Activated T-cell treated with anti-CD3 and anti-CD28 coated beads, Interleukin-2, amount 50 U/mL, for 72 hours (primary cell): ENCODE measurements at regions not wholly inside any gene's neighbourhood (a gene's known extent, or its start where the extent isn't known, plus 50 kb on each side); places are given as distances from the start of the nearest gene placed in this dataset.

Experiments used
- ATAC-seq, 2 donors: fragments of 150-1000 bp; cut with Tn5 transposase; replicated peaks in 1 of 2; 2 replicates each; pipeline ENCODE4 v1.10.0; 2021; ENCODE audit warnings: moderate library complexity in 2 of 2, mild to moderate bottlenecking in 1 of 2
- DNase-seq, 2 donors: peaks; one replicate each; pipeline ENCODE4 v3.0.0; 2021 to 2022; ENCODE audit warnings: mixed read lengths in 1 of 2
- H3K27ac Mint-ChIP-seq: one replicate; pipeline ENCODE4 v1.8.0; 2022; ENCODE audit warnings: mild to moderate bottlenecking, moderate library complexity, mixed read lengths
- H3K27me3 Mint-ChIP-seq: one replicate; pipeline ENCODE4 v1.8.0; 2022; ENCODE audit warnings: low read depth, mixed read lengths
- H3K36me3 Mint-ChIP-seq, 2 donors: one replicate each; pipeline ENCODE4 v1.8.0; 2022; ENCODE audit warnings: mixed read lengths in 2 of 2, mild to moderate bottlenecking in 1 of 2; ENCODE audit not compliant: insufficient read depth in 2 of 2
- H3K4me1 Mint-ChIP-seq: one replicate; pipeline ENCODE4 v1.8.0; 2022; ENCODE audit warnings: low read depth, mixed read lengths
- H3K4me3 Mint-ChIP-seq, 2 donors: one replicate each; pipeline ENCODE4 v1.8.0; 2022; ENCODE audit warnings: mild to moderate bottlenecking in 2 of 2, mixed read lengths in 2 of 2, moderate library complexity in 2 of 2
- H3K9me3 Mint-ChIP-seq, 2 donors: one replicate each; pipeline ENCODE4 v1.8.0; 2022; ENCODE audit warnings: mixed read lengths in 2 of 2

GRCh38 chr7:46009211-46009610 lies 88.1 kb upstream of the IGFBP3 start:
- Mint-ChIP-seq H3K4me3 (no peak overlapping the region), H3K36me3 (no peaks in the 10 kb centered on the region), H3K4me1 (no peaks in the 10 kb centered on the region), H3K9me3 (peaks cover 1 to 2% of the 10 kb centered on the region in 2 donors), H3K27ac (no peak overlapping the region), H3K27me3 (no peaks in the 10 kb centered on the region)
- DNase-seq (no peak), ATAC-seq (no peak)

GRCh38 chr7:46007990-46008643 lies 87.0 kb upstream of the IGFBP3 start:
- peaks cover 5 to 6% of the 10 kb centered on the region in 2 donors for H3K9me3 Mint-ChIP-seq
- ATAC-seq, result no peak
- H3K27ac Mint-ChIP-seq, result no peak overlapping the region
- no peaks in the 10 kb centered on the region for H3K36me3 Mint-ChIP-seq
- H3K27me3 Mint-ChIP-seq, result no peaks in the 10 kb centered on the region
- no peaks in the 10 kb centered on the region for H3K4me1 Mint-ChIP-seq
- H3K4me3 Mint-ChIP-seq, result no peak overlapping the region
- no peak for DNase-seq

GRCh38 chr7:46007194-46007593 lies 86.1 kb upstream of the IGFBP3 start:
- H3K4me1 Mint-ChIP-seq, result no peaks in the 10 kb centered on the region
- H3K4me3 Mint-ChIP-seq, result no peak overlapping the region
- H3K9me3 Mint-ChIP-seq, result peaks cover 5 to 6% of the 10 kb centered on the region in 2 donors
- H3K27me3 Mint-ChIP-seq, result no peaks in the 10 kb centered on the region
- no peak for ATAC-seq
- H3K36me3 Mint-ChIP-seq, result no peaks in the 10 kb centered on the region
- DNase-seq, result no peak
- no peak overlapping the region for H3K27ac Mint-ChIP-seq

- Mint-ChIP-seq H3K27me3 (no peaks in the 10 kb centered on the region), H3K36me3 (no peaks in the 10 kb centered on the region), H3K9me3 (peaks cover 5 to 6% of the 10 kb centered on the region in 2 donors), H3K4me1 (no peaks in the 10 kb centered on the region), H3K27ac (no peak overlapping the region), H3K4me3 (no peak overlapping the region)
- DNase-seq (no peak), ATAC-seq (no peak)
Observed at GRCh38 chr7:46006723-46007122, 85.7 kb upstream of the IGFBP3 start.

- Mint-ChIP-seq H3K27me3 (no peaks in the 10 kb centered on the region), H3K27ac (no peak overlapping the region), H3K4me3 (no peak overlapping the region), H3K9me3 (peaks cover 5 to 6% of the 10 kb centered on the region in 2 donors), H3K36me3 (no peaks in the 10 kb centered on the region), H3K4me1 (no peaks in the 10 kb centered on the region)
- ATAC-seq (no peak), DNase-seq (no peak)
Observed at GRCh38 chr7:46006212-46006611, 85.1 kb upstream of the IGFBP3 start.

- DNase-seq (no peak), ATAC-seq (no peak)
- Mint-ChIP-seq H3K27ac (no peak overlapping the region), H3K9me3 (peaks cover 6 to 9% of the 10 kb centered on the region in 2 donors), H3K4me1 (no peaks in the 10 kb centered on the region), H3K36me3 (no peaks in the 10 kb centered on the region), H3K27me3 (no peaks in the 10 kb centered on the region), H3K4me3 (no peak overlapping the region)
Observed at GRCh38 chr7:46004965-46005364, 83.9 kb upstream of the IGFBP3 start.

- ATAC-seq, result no peak
- Mint-ChIP-seq H3K4me1 (no peaks in the 10 kb centered on the region), H3K36me3 (no peaks in the 10 kb centered on the region), H3K9me3 (peaks cover 6 to 10% of the 10 kb centered on the region in 2 donors), H3K27me3 (no peaks in the 10 kb centered on the region), H3K4me3 (no peak overlapping the region), H3K27ac (no peak overlapping the region)
- DNase-seq, result no peak
Observed at GRCh38 chr7:46003896-46004875, 83.1 kb upstream of the IGFBP3 start.

GRCh38 chr7:46003161-46003560 lies 82.1 kb upstream of the IGFBP3 start:
- Mint-ChIP-seq H3K36me3 (no peaks in the 10 kb centered on the region), H3K27me3 (no peaks in the 10 kb centered on the region), H3K4me1 (no peaks in the 10 kb centered on the region), H3K27ac (no peak overlapping the region), H3K4me3 (no peak overlapping the region), H3K9me3 (peaks cover 6 to 10% of the 10 kb centered on the region in 2 donors)
- DNase-seq (no peak), ATAC-seq (no peak)

GRCh38 chr7:46000513-46000912 lies 79.4 kb upstream of the IGFBP3 start:
- no peaks in the 10 kb centered on the region for H3K27me3 Mint-ChIP-seq
- H3K27ac Mint-ChIP-seq, result no peak overlapping the region
- no peak for ATAC-seq
- H3K36me3 Mint-ChIP-seq, result peaks cover 3 to 8% of the 10 kb centered on the region in 2 donors
- no peak for DNase-seq
- H3K4me1 Mint-ChIP-seq, result no peaks in the 10 kb centered on the region
- peaks cover 12 to 13% of the 10 kb centered on the region in 2 donors for H3K9me3 Mint-ChIP-seq
- no peak overlapping the region for H3K4me3 Mint-ChIP-seq

GRCh38 chr7:45999541-45999940 lies 78.5 kb upstream of the IGFBP3 start:
- no peak overlapping the region for H3K4me3 Mint-ChIP-seq
- peaks cover 12 to 13% of the 10 kb centered on the region in 2 donors for H3K9me3 Mint-ChIP-seq
- H3K27ac Mint-ChIP-seq, result no peak overlapping the region
- H3K4me1 Mint-ChIP-seq, result no peaks in the 10 kb centered on the region
- H3K36me3 Mint-ChIP-seq, result peaks cover 3 to 8% of the 10 kb centered on the region in 2 donors
- DNase-seq, result no peak
- H3K27me3 Mint-ChIP-seq, result no peaks in the 10 kb centered on the region
- ATAC-seq, result no peak

GRCh38 chr7:45998506-45998905 lies 77.4 kb upstream of the IGFBP3 start:
- H3K4me3 Mint-ChIP-seq, result no peak overlapping the region
- H3K27ac Mint-ChIP-seq, result no peak overlapping the region
- DNase-seq, result no peak
- ATAC-seq, result no peak
- H3K36me3 Mint-ChIP-seq, result peaks cover 8 to 9% of the 10 kb centered on the region in 2 donors
- peaks cover 9 to 14% of the 10 kb centered on the region in 2 donors for H3K9me3 Mint-ChIP-seq
- H3K4me1 Mint-ChIP-seq, result no peaks in the 10 kb centered on the region
- H3K27me3 Mint-ChIP-seq, result no peaks in the 10 kb centered on the region

- peaks cover 8 to 11% of the 10 kb centered on the region in 2 donors for H3K36me3 Mint-ChIP-seq
- H3K27ac Mint-ChIP-seq, result no peak overlapping the region
- no peak overlapping the region for H3K4me3 Mint-ChIP-seq
- peaks cover 5 to 12% of the 10 kb centered on the region in 2 donors for H3K9me3 Mint-ChIP-seq
- DNase-seq, result no peak
- no peak for ATAC-seq
- no peaks in the 10 kb centered on the region for H3K4me1 Mint-ChIP-seq
- no peaks in the 10 kb centered on the region for H3K27me3 Mint-ChIP-seq
Observed at GRCh38 chr7:45993621-45994020, 72.5 kb upstream of the IGFBP3 start.

- ATAC-seq, result no peak
- Mint-ChIP-seq H3K27me3 (no peaks in the 10 kb centered on the region), H3K36me3 (peaks cover 8 to 11% of the 10 kb centered on the region in 2 donors), H3K4me3 (no peak overlapping the region), H3K9me3 (peaks cover 5 to 11% of the 10 kb centered on the region in 2 donors), H3K4me1 (no peaks in the 10 kb centered on the region), H3K27ac (no peak overlapping the region)
- no peak for DNase-seq
Observed at GRCh38 chr7:45992826-45993225, 71.8 kb upstream of the IGFBP3 start.
